Hepatocyte (in vitro differentiated cells): ENCODE measurements at regions not wholly inside any gene's neighbourhood (a gene's known extent, or its start where the extent isn't known, plus 50 kb on each side); places are given as distances from the start of the nearest gene placed in this dataset.

ENCODE experiments used
- DNase-seq: peaks from one replicate; pipeline ENCODE4 v3.0.0-alpha.2; 2016; ENCODE audit warnings: low spot score
- H2AFZ ChIP-seq: fragments of 200-600 bp; sonication (generic); 2 replicates; pipeline ENCODE4 v1.6.0; 2016; ENCODE audit warnings: antibody characterized with exemption, mild to moderate bottlenecking
- H3K27ac ChIP-seq: fragments of 200-600 bp; sonication (generic); 2 replicates; pipeline ENCODE4 v1.5.1; 2016; ENCODE audit warnings: mild to moderate bottlenecking
- H3K27me3 ChIP-seq: fragments of 200-600 bp; sonication (generic); 2 replicates; pipeline ENCODE4 v1.6.1; 2016
- H3K36me3 ChIP-seq: fragments of 200-600 bp; sonication (generic); replicated peaks from 2 replicates; pipeline ENCODE4 v1.5.1; 2016; ENCODE audit warnings: low read depth; ENCODE audit not compliant: insufficient read depth
- H3K4me1 ChIP-seq: fragments of 200-600 bp; sonication (generic); 2 replicates; pipeline ENCODE4 v1.5.1; 2016; ENCODE audit warnings: mild to moderate bottlenecking, moderate library complexity; ENCODE audit not compliant: insufficient read depth
- H3K4me2 ChIP-seq: fragments of 200-600 bp; sonication (generic); 2 replicates; pipeline ENCODE4 v1.6.0; 2016
- H3K4me3 ChIP-seq: fragments of 200-600 bp; sonication (generic); 2 replicates; pipeline ENCODE4 v1.5.1; 2016; ENCODE audit warnings: mild to moderate bottlenecking
- H3K79me2 ChIP-seq: fragments of 200-600 bp; sonication (generic); 2 replicates; pipeline ENCODE4 v1.6.0; 2017; ENCODE audit warnings: mild to moderate bottlenecking
- H3K9me2 ChIP-seq: fragments of 200-600 bp; sonication (generic); replicated peaks from 2 replicates; pipeline ENCODE4 v1.6.0; 2017; ENCODE audit warnings: mild to moderate bottlenecking; ENCODE audit not compliant: insufficient read depth
- H3K9me3 ChIP-seq: fragments of 200-600 bp; sonication (generic); 2 replicates; pipeline ENCODE4 v1.5.1; 2016; ENCODE audit warnings: low read depth, mild to moderate bottlenecking
- H4K20me1 ChIP-seq: fragments of 200-600 bp; sonication (generic); 2 replicates; pipeline ENCODE4 v1.6.0; 2016; ENCODE audit warnings: mild to moderate bottlenecking; ENCODE audit not compliant: insufficient read depth, poor library complexity, severe bottlenecking
- CTCF ChIP-seq: fragments of 200-600 bp; sonication (generic); IDR thresholded peaks from 2 replicates; pipeline ENCODE4 v1.5.1; 2016; ENCODE audit warnings: antibody characterized with exemption, mild to moderate bottlenecking; ENCODE audit not compliant: poor library complexity
- EZH2 ChIP-seq: fragments of 200-600 bp; sonication (generic); IDR thresholded peaks from 2 replicates; pipeline ENCODE4 v1.6.1; 2016; ENCODE audit warnings: antibody characterized with exemption, mild to moderate bottlenecking, borderline replicate concordance
- EZH2phosphoT487 ChIP-seq: fragments of 200-600 bp; sonication (generic); IDR thresholded peaks from one replicate; pipeline ENCODE4 v1.6.1; 2018; ENCODE audit warnings: antibody characterized with exemption, mild to moderate bottlenecking, low read depth, moderate library complexity; ENCODE audit not compliant: unreplicated experiment, severe bottlenecking
- WGBS: methylation state at CpG from one replicate; pipeline ENCODE4 v1.1.6; 2016; ENCODE audit warnings: low lambda C conversion rate; ENCODE audit errors: missing lambda C conversion rate; 5-methylcytosine and 5-hydroxymethylcytosine counted together

DNA sequence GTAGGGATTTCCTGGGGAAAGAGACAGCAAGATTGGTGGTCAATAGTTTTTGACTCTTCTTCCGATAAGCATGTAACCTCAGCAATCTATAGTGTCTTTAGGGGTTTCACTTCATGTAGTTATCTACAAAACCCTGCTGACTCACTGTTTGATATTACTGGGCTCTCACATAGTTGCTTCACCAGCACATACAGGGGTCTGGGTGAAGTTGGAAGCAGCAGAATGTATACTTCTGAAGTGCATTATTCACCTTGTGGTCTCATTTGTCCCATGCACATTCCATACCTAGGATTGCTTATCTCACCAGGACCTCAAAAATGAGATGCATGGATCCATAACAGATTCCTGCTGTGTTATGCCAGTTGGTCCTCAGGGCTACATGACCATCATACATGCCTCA lies 280.0 kb downstream of the LRIG3 start:
- no peaks in the 10 kb centered on the region for H3K36me3 ChIP-seq
- H3K27ac ChIP-seq: no peak overlapping the region
- no peaks in the 10 kb centered on the region for H3K9me2 ChIP-seq
- no peaks in the 10 kb centered on the region for H3K27me3 ChIP-seq
- WGBS: 80% methylated on average over 1 of the region's 1 CpG
- H3K4me3 ChIP-seq: no peak overlapping the region
- H3K4me1 ChIP-seq: peaks cover 8% of the 10 kb centered on the region
- H2AFZ ChIP-seq: no peak overlapping the region
- no peaks in the 10 kb centered on the region for H4K20me1 ChIP-seq
- H3K79me2 ChIP-seq: no peaks in the 10 kb centered on the region
- peaks cover 5% of the 10 kb centered on the region for H3K9me3 ChIP-seq
- no peak for TF ChIP-seq CTCF
- no peak for TF ChIP-seq EZH2
- no peak for TF ChIP-seq EZH2phosphoT487
- H3K4me2 ChIP-seq: no peak overlapping the region
- DNase-seq: no peak

- H4K20me1 ChIP-seq: no peaks in the 10 kb centered on the region
- H3K4me1 ChIP-seq: peaks cover 3% of the 10 kb centered on the region
- 86% methylated on average over 2 of the region's 2 CpGs for WGBS
Measured at GRCh38 chr12:58645946-58646345, 274.4 kb downstream of the LRIG3 start.

GRCh38 chr12:58647495-58647894 lies 272.8 kb downstream of the LRIG3 start:
- Histone ChIP-seq H3K9me3 (no peaks in the 10 kb centered on the region), H3K27me3 (no peaks in the 10 kb centered on the region), H3K4me2 (peak overlapping the region; percentile 12), H2AFZ (no peak overlapping the region), H3K4me1 (peaks cover 3% of the 10 kb centered on the region), H3K4me3 (no peak overlapping the region), H3K79me2 (no peaks in the 10 kb centered on the region), H3K9me2 (no peaks in the 10 kb centered on the region), H3K36me3 (no peaks in the 10 kb centered on the region), H4K20me1 (no peaks in the 10 kb centered on the region), H3K27ac (no peak overlapping the region)
- no peak for TF ChIP-seq EZH2phosphoT487
- TF ChIP-seq EZH2: no peak
- TF ChIP-seq CTCF: no peak
- DNase-seq: no peak
- 74% methylated on average over 3 of the region's 3 CpGs for whole genome bisulfite sequencing

More at GRCh38 chr12:58645946-58646345, 274.4 kb downstream of the LRIG3 start:
- H3K27me3 ChIP-seq: no peaks in the 10 kb centered on the region
- no peak overlapping the region for H3K27ac ChIP-seq
- no peaks in the 10 kb centered on the region for H3K9me2 ChIP-seq
- H3K4me2 ChIP-seq: no peak overlapping the region
- no peaks in the 10 kb centered on the region for H3K79me2 ChIP-seq
- H3K4me3 ChIP-seq: no peak overlapping the region
- no peak for DNase-seq
- H3K36me3 ChIP-seq: no peaks in the 10 kb centered on the region
- no peaks in the 10 kb centered on the region for H3K9me3 ChIP-seq
- TF ChIP-seq CTCF (no peak), EZH2phosphoT487 (no peak), EZH2 (no peak)
- H2AFZ ChIP-seq: no peak overlapping the region

DNA sequence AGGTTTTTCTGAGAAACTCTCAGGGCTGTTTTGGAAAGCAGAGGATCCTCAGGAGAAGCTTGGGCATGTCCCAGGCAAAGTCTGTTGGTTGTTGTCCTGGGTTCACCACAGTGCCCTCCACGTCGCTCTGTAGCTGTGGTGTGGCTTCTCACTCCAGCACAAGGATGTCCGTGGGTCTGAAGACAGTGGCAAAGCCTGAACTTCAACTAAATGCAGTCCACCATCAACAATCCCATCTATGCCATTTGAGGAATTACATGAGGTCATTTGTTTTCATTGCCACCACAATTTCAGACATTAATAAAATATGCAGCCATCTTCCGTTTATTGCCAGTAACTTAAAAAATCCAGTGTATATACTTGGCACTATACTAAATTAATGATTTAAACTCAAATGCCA lies 272.1 kb downstream of the LRIG3 start:
- no peaks in the 10 kb centered on the region for H3K36me3 ChIP-seq
- no peak overlapping the region for H3K4me2 ChIP-seq
- peaks cover 3% of the 10 kb centered on the region for H3K4me1 ChIP-seq
- DNase-seq: no peak
- H3K9me3 ChIP-seq: no peaks in the 10 kb centered on the region
- no peak overlapping the region for H3K4me3 ChIP-seq
- 86% methylated on average over 4 of the region's 4 CpGs for WGBS
- no peaks in the 10 kb centered on the region for H3K9me2 ChIP-seq
- no peak for TF ChIP-seq EZH2
- TF ChIP-seq EZH2phosphoT487: no peak
- TF ChIP-seq CTCF: no peak
- H3K27me3 ChIP-seq: no peaks in the 10 kb centered on the region
- no peak overlapping the region for H2AFZ ChIP-seq
- H3K27ac ChIP-seq: no peak overlapping the region
- no peaks in the 10 kb centered on the region for H3K79me2 ChIP-seq
- no peaks in the 10 kb centered on the region for H4K20me1 ChIP-seq
